HG02642 (cell line): ENCODE measurements at regions not wholly inside any gene's neighbourhood (a gene's known extent, or its start where the extent isn't known, plus 50 kb on each side); places are given as distances from the start of the nearest gene placed in this dataset.

ENCODE experiments used
- ATAC-seq: cut with Tn5 transposase; IDR thresholded peaks from one replicate; pipeline ENCODE4 v1.9.1; 2021; ENCODE audit warnings: mild to moderate bottlenecking; ENCODE audit not compliant: unreplicated experiment, poor library complexity

GRCh38 chr14:96978525-96979272, 181.5 kb downstream of the VRK1 start:
- no peak for ATAC-seq

- ATAC-seq: no peak
These were observed 182.5 kb downstream of the VRK1 start for GRCh38 chr14:96979611-96980074.

- ATAC-seq: no peak
These were observed 183.7 kb downstream of the VRK1 start for GRCh38 chr14:96980835-96981234.

GRCh38 chr14:96986256-96987085, 189.3 kb downstream of the VRK1 start:
- no peak for ATAC-seq

GRCh38 chr14:96987086-96987474, 189.9 kb downstream of the VRK1 start:
- ATAC-seq: no peak

- no peak for ATAC-seq
These were observed 190.6 kb downstream of the VRK1 start for GRCh38 chr14:96987771-96988170.

GRCh38 chr14:96989306-96989705, 192.1 kb downstream of the VRK1 start:
- no peak for ATAC-seq

- ATAC-seq: no peak
These were observed 194.0 kb downstream of the VRK1 start for GRCh38 chr14:96991226-96991625.

- ATAC-seq: no peak
These were observed 197.8 kb downstream of the VRK1 start for GRCh38 chr14:96994999-96995398.

GRCh38 chr14:96997269-96997668, 200.1 kb downstream of the VRK1 start:
- no peak for ATAC-seq

- no peak for ATAC-seq
These were observed 200.8 kb downstream of the VRK1 start for GRCh38 chr14:96997996-96998395.

GRCh38 chr14:96999654-97000155, 202.5 kb downstream of the VRK1 start:
- ATAC-seq: no peak

- ATAC-seq: no peak
These were observed 205.3 kb downstream of the VRK1 start for GRCh38 chr14:97002454-97002853.

GRCh38 chr14:97005934-97006333, 208.8 kb downstream of the VRK1 start:
- no peak for ATAC-seq

GRCh38 chr14:97010491-97011160, 213.4 kb downstream of the VRK1 start:
- no peak for ATAC-seq

- ATAC-seq: no peak
These were observed 216.7 kb downstream of the VRK1 start for GRCh38 chr14:97013878-97014277.

- no peak for ATAC-seq
These were observed 223.8 kb downstream of the VRK1 start for GRCh38 chr14:97021001-97021400.

GRCh38 chr14:97021571-97022168, 224.5 kb downstream of the VRK1 start:
- no peak for ATAC-seq

- no peak for ATAC-seq
These were observed 225.6 kb downstream of the VRK1 start for GRCh38 chr14:97022741-97023140.

GRCh38 chr14:97023871-97024270, 226.7 kb downstream of the VRK1 start:
- no peak for ATAC-seq
